ENCODE measurements at regions not wholly inside any gene's neighbourhood (a gene's known extent, or its start where the extent isn't known, plus 50 kb on each side); places are given as distances from the start of the nearest gene placed in this dataset.

- intact Hi-C loops (cut with DNase I), result no loop called here
- ATAC-seq, result no peak
- Histone ChIP-seq H3K4me3 (no peak overlapping the region), H3K9me3 (peaks cover 0 to 56% (median 0%) of the 10 kb centered on the region in 11 donors), H3K27me3 (no peaks in the 10 kb centered on the region), H3K4me1 (no peaks in the 10 kb centered on the region), H3K36me3 (no peaks in the 10 kb centered on the region), H3K27ac (no peak overlapping the region)
- WGBS, 2 donors, result 66 to 71% methylated on average over 7 of the region's 7 CpGs
- no peak for TF ChIP-seq CTCF (IDR thresholded peaks at IDR 0.05)
- DNase-seq, result no peak
Observed at GRCh38 chr5:26148569-26149107, 889.7 kb downstream of the CDH9 start.

- intact Hi-C loops (cut with DNase I), result no loop called here
- no peak for ATAC-seq
- Histone ChIP-seq H3K27ac (no peak overlapping the region), H3K4me3 (no peak overlapping the region), H3K27me3 (no peaks in the 10 kb centered on the region), H3K9me3 (peaks cover 0 to 14% (median 0%) of the 10 kb centered on the region in 11 donors), H3K36me3 (no peaks in the 10 kb centered on the region), H3K4me1 (no peaks in the 10 kb centered on the region)
- no peak for TF ChIP-seq CTCF (IDR thresholded peaks at IDR 0.05)
- DNase-seq, result no peak
- WGBS, 2 donors, result 54% methylated on average over 2 of the region's 2 CpGs
Observed at GRCh38 chr5:26143259-26143658, 895.1 kb downstream of the CDH9 start.

- Histone ChIP-seq H3K27ac (no peak overlapping the region), H3K4me3 (no peak overlapping the region), H3K9me3 (no peaks in the 10 kb centered on the region), H3K4me1 (no peaks in the 10 kb centered on the region), H3K36me3 (no peaks in the 10 kb centered on the region), H3K27me3 (no peaks in the 10 kb centered on the region)
- DNase-seq, result no peak
- no peak for ATAC-seq
- TF ChIP-seq CTCF (IDR thresholded peaks at IDR 0.05), result no peak
- WGBS, 2 donors, result 32 to 37% methylated on average over 6 of the region's 6 CpGs
- intact Hi-C loops (cut with DNase I), result no loop called here
Observed at GRCh38 chr5:26121338-26121737, 917.0 kb downstream of the CDH9 start.

- no peak for TF ChIP-seq CTCF (IDR thresholded peaks at IDR 0.05)
- DNase-seq (no peak), ATAC-seq (no peak)
- intact Hi-C loops (cut with DNase I), result no loop called here
- Histone ChIP-seq H3K36me3 (no peaks in the 10 kb centered on the region), H3K4me1 (no peaks in the 10 kb centered on the region), H3K9me3 (peaks cover 0 to 24% (median 0%) of the 10 kb centered on the region in 11 donors), H3K4me3 (no peak overlapping the region), H3K27me3 (no peaks in the 10 kb centered on the region), H3K27ac (no peak overlapping the region)
- WGBS, 2 donors, result 68 to 73% methylated on average over 2 of the region's 2 CpGs
Observed at GRCh38 chr5:26104175-26104574, 934.2 kb downstream of the CDH9 start.
